ENCODE measurements at regions not wholly inside any gene's neighbourhood (a gene's known extent, or its start where the extent isn't known, plus 50 kb on each side); places are given as distances from the start of the nearest gene placed in this dataset.

- TF ChIP-seq ZBED1 (IDR thresholded peaks at IDR 0.05; ENCODE audit: borderline replicate concordance) (no peak), REST (IDR thresholded peaks at IDR 0.05; ENCODE audit: low read depth, low read length) (no peak)
These were observed 1093.2 kb downstream of the ADGRL2 start (continued) for GRCh38 chr1:82893712-82894470.

- SMC1A ChIA-PET (ENCODE audit: uncharacterized antibody, unreplicated experiment), result no interaction called here
- RAD21 ChIA-PET (ENCODE audit: unreplicated experiment), result no interaction called here
- no TSS peak for BruUV-seq (replicated peaks)
These were observed 1079.8 kb downstream of the ADGRL2 start for GRCh38 chr1:82880506-82880905.

More at GRCh38 chr1:82880506-82880905, 1079.8 kb downstream of the ADGRL2 start:
- Histone ChIP-seq H3K27ac (ENCODE audit: control insufficient read depth, insufficient read depth) (no peak overlapping the region), H4K20me1 (ENCODE audit: control insufficient read depth, insufficient read depth) (no peaks in the 10 kb centered on the region), H3K4me1 (ENCODE audit: control insufficient read depth, insufficient read depth, low read length) (no peaks in the 10 kb centered on the region), H3K27me3 (replicated peaks in 1 of 2; ENCODE audit: control insufficient read depth in 2 of 2, insufficient read depth in 2 of 2, low read length in 1 of 2) (no peaks in the 10 kb centered on the region), H3K36me3 (ENCODE audit: control insufficient read depth in 2 of 2, insufficient read depth in 2 of 2, low read length in 1 of 2) (no peaks in the 10 kb centered on the region), H3K4me3 (no peak overlapping the region), H3K79me2 (ENCODE audit: control insufficient read depth, insufficient read depth, low read length) (no peaks in the 10 kb centered on the region), H3K9me3 (replicated peaks; ENCODE audit: control insufficient read depth, insufficient read depth, low read length) (no peaks in the 10 kb centered on the region), H3K4me2 (ENCODE audit: control insufficient read depth, insufficient read depth) (no peak overlapping the region), H2AFZ (ENCODE audit: control insufficient read depth, low read depth, low read length) (no peak overlapping the region), H3K9ac (ENCODE audit: control insufficient read depth, insufficient read depth, low read length) (no peak overlapping the region)
- in situ Hi-C loops (cut with MboI), result no loop called here
- no peak for TF ChIP-seq ASH2L (IDR thresholded peaks at IDR 0.05; ENCODE audit: borderline replicate concordance, low read depth)
- no peak for TF ChIP-seq NFIC (IDR thresholded peaks at IDR 0.05; ENCODE audit: low read depth, low read length)
- TF ChIP-seq WRNIP1 (IDR thresholded peaks at IDR 0.05; ENCODE audit: borderline replicate concordance, low read depth, low read length), result no peak
- TF ChIP-seq YBX1 (IDR thresholded peaks at IDR 0.05), result no peak
- no peak for TF ChIP-seq IRF3 (IDR thresholded peaks at IDR 0.05)
- TF ChIP-seq TCF3 (IDR thresholded peaks at IDR 0.05; ENCODE audit: borderline replicate concordance, insufficient read depth, low read depth, low read length), result no peak
- ATAC-seq, result no peak
- intact Hi-C loops (cut with micrococcal nuclease; ENCODE audit: unreplicated experiment), result no loop called here
- 24% methylated on average over 3 of the region's 3 CpGs for WGBS (ENCODE audit: insufficient coverage, insufficient replicate concordance, low lambda C conversion rate, missing lambda C conversion rate)
- CTCF ChIA-PET, result no interaction called here
- POLR2A ChIA-PET, result no interaction called here
- FAIRE-seq, result no peak
- DNase-seq (ENCODE audit: low read depth, low spot score), result no peak
